Stimulated activated CD4-positive, alpha-beta T cell treated with anti-CD3 and anti-CD28 coated beads, Interleukin-15, amount 100 ng/mL, for 1 hour (primary cell): ENCODE measurements at regions not wholly inside any gene's neighbourhood (a gene's known extent, or its start where the extent isn't known, plus 50 kb on each side); places are given as distances from the start of the nearest gene placed in this dataset.
"Not testable (repeated sequence)": the region's sequence is repeated elsewhere in the genome, so short reads cannot be mapped to it uniquely, and the experiment has no call there.

Source experiments
- DNase-seq, 2 donors: peaks; one replicate each; pipeline ENCODE4 v3.0.0-alpha.2; 2020; ENCODE audit warnings: low read depth in 1 of 2, low spot score in 1 of 2

- no peak for DNase-seq
These were observed 330.8 kb upstream of the PREP start for GRCh38 chr6:105733556-105734162.

GRCh38 chr6:105728995-105729394 lies 326.1 kb upstream of the PREP start:
- no peak for DNase-seq

GRCh38 chr6:105726902-105727655 lies 324.2 kb upstream of the PREP start:
- DNase-seq, result no peak

- no peak for DNase-seq
These were observed 312.0 kb upstream of the PREP start for GRCh38 chr6:105714846-105715245.

- DNase-seq, result no peak
These were observed 310.7 kb upstream of the PREP start for GRCh38 chr6:105713474-105714118.

- no peak for DNase-seq
These were observed 308.3 kb upstream of the PREP start for GRCh38 chr6:105711216-105711615.

GRCh38 chr6:105705608-105706007 lies 302.7 kb upstream of the PREP start:
- DNase-seq, result no peak

GRCh38 chr6:105695461-105695860 lies 292.6 kb upstream of the PREP start:
- no peak for DNase-seq

GRCh38 chr6:105692613-105693215 lies 289.8 kb upstream of the PREP start:
- DNase-seq, result no peak

- DNase-seq, result no peak
These were observed 289.1 kb upstream of the PREP start for GRCh38 chr6:105691971-105692370.

GRCh38 chr6:105691081-105691480 lies 288.2 kb upstream of the PREP start:
- no peak for DNase-seq

- no peak for DNase-seq
These were observed 285.7 kb upstream of the PREP start for GRCh38 chr6:105688573-105688972.

GRCh38 chr6:105686793-105687192 lies 283.9 kb upstream of the PREP start:
- DNase-seq, result not testable (repeated sequence)

GRCh38 chr6:105681061-105681460 lies 278.2 kb upstream of the PREP start:
- no peak for DNase-seq

- no peak for DNase-seq
These were observed 277.2 kb upstream of the PREP start for GRCh38 chr6:105680131-105680530.

- no peak for DNase-seq
These were observed 275.6 kb upstream of the PREP start for GRCh38 chr6:105678516-105678915.

- no peak for DNase-seq
These were observed 275.0 kb upstream of the PREP start for GRCh38 chr6:105677671-105678475.

- no peak for DNase-seq
These were observed 274.0 kb upstream of the PREP start for GRCh38 chr6:105676857-105677256.

- no peak for DNase-seq
These were observed 273.0 kb upstream of the PREP start for GRCh38 chr6:105675715-105676397.

- DNase-seq, result not testable (repeated sequence)
These were observed 270.1 kb upstream of the PREP start for GRCh38 chr6:105672856-105673538.
